ENCODE measurements at regions not wholly inside any gene's neighbourhood (a gene's known extent, or its start where the extent isn't known, plus 50 kb on each side); places are given as distances from the start of the nearest gene placed in this dataset.

DNA sequence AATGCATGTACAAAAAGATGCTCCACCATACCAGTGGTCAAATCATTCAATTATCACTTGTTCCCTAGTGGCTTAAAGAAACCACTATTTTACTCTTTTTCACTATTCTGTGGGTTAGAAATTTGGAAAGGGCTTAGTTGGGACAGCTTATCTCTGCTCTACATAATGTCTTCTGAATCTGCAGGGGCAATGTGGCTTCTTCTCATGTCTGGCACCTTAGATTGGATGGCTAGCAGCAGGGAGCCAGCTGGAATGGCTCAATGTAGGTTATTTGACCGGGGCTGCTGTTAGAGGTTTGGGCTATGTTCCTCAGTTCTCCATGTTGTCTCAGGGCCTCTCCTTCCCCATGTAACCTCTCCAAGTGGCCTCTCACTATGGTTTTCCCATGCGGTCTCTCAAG, 57.5 kb upstream of the EPHB1 start:
- H3K9me3 ChIP-seq (ENCODE audit: control insufficient read depth, insufficient read depth, low read length): no peaks in the 10 kb centered on the region
- no peaks in the 10 kb centered on the region for H4K20me1 ChIP-seq (ENCODE audit: insufficient read depth, low read length)
- no peak overlapping the region for H3K18ac ChIP-seq (ENCODE audit: low read depth, low read length)
- no peak overlapping the region for H3K4me3 ChIP-seq (ENCODE audit: insufficient read depth, low read depth, low read length)
- POLR2A ChIA-PET (ENCODE audit: unreplicated experiment): no interaction called here
- H3K23ac ChIP-seq (ENCODE audit: low read depth, low read length): no peak overlapping the region
- no TSS peak for BruUV-seq (replicated peaks)
- TF ChIP-seq POLR2A (IDR thresholded peaks at IDR 0.05; ENCODE audit: low read depth, low read length) (no peak), CEBPB (IDR thresholded peaks at IDR 0.05; ENCODE audit: low read depth, low read length) (no peak), MAZ (IDR thresholded peaks at IDR 0.05; ENCODE audit: borderline replicate concordance, low read depth, low read length) (no peak), ELK1 (IDR thresholded peaks at IDR 0.05; ENCODE audit: borderline replicate concordance, low read depth, low read length) (no peak), RAD21 (IDR thresholded peaks at IDR 0.05; ENCODE audit: low read length) (no peak), NFE2L2 (IDR thresholded peaks at IDR 0.05; ENCODE audit: low read depth, low read length) (no peak), RFX5 (IDR thresholded peaks at IDR 0.05; ENCODE audit: low read depth, low read length) (no peak), CHD1 (IDR thresholded peaks at IDR 0.05; ENCODE audit: low read depth, low read length) (no peak), MXI1 (IDR thresholded peaks at IDR 0.05; ENCODE audit: borderline replicate concordance, low read depth, low read length) (no peak), MAFK (IDR thresholded peaks at IDR 0.05; ENCODE audit: low read depth, low read length) (no peak), SMC3 (IDR thresholded peaks at IDR 0.05; ENCODE audit: low read depth, low read length) (no peak), BHLHE40 (IDR thresholded peaks at IDR 0.05; ENCODE audit: low read depth, low read length) (no peak), RCOR1 (IDR thresholded peaks at IDR 0.05; ENCODE audit: insufficient replicate concordance, low read length) (no peak)
- TF ChIP-seq, protein P1, sequence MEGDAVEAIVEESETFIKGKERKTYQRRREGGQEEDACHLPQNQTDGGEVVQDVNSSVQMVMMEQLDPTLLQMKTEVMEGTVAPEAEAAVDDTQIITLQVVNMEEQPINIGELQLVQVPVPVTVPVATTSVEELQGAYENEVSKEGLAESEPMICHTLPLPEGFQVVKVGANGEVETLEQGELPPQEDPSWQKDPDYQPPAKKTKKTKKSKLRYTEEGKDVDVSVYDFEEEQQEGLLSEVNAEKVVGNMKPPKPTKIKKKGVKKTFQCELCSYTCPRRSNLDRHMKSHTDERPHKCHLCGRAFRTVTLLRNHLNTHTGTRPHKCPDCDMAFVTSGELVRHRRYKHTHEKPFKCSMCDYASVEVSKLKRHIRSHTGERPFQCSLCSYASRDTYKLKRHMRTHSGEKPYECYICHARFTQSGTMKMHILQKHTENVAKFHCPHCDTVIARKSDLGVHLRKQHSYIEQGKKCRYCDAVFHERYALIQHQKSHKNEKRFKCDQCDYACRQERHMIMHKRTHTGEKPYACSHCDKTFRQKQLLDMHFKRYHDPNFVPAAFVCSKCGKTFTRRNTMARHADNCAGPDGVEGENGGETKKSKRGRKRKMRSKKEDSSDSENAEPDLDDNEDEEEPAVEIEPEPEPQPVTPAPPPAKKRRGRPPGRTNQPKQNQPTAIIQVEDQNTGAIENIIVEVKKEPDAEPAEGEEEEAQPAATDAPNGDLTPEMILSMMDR (conservative IDR thresholded peaks at IDR 0.05; ENCODE audit: low read depth, low read length): no peak
- H3K79me1 ChIP-seq (ENCODE audit: low read depth in 1 of 2, low read length in 2 of 2): no peaks in the 10 kb centered on the region
- H2BK15ac ChIP-seq (ENCODE audit: low read depth, low read length): no peak overlapping the region
- ATAC-seq (ENCODE audit: low read depth): no peak
- no peaks in the 10 kb centered on the region; the same call in 1 of the 2 replicates for H3K27me3 ChIP-seq (ENCODE audit: control insufficient read depth, insufficient read depth, low read length)
- CTCF ChIA-PET: no interaction called here
- H3K9ac ChIP-seq (ENCODE audit: low read depth, low read length): no peak overlapping the region
- intact Hi-C loops (cut with micrococcal nuclease): no loop called here
- no peak overlapping the region for H2AFZ ChIP-seq (replicated peaks; ENCODE audit: low read length, poor library complexity)
- no peak for DNase-seq
- no CpG with 5 or more reads among the region's 2 CpGs for WGBS, 2 experiments (ENCODE audit: extremely low coverage in 2 of 2, insufficient read length in 1 of 2)
- no peak overlapping the region for H2BK120ac ChIP-seq (ENCODE audit: low read depth, low read length)
- H2BK20ac ChIP-seq (ENCODE audit: low read depth, low read length): no peak overlapping the region
- H4K8ac ChIP-seq (ENCODE audit: low read depth in 2 of 2, low read length in 2 of 2): no peak overlapping the region
- no peak overlapping the region for H3K56ac ChIP-seq (ENCODE audit: extremely low read depth, insufficient read depth, low read length)
- no peak overlapping the region for H3K4me2 ChIP-seq (ENCODE audit: low read depth, low read length)
- no peak overlapping the region for H4K5ac ChIP-seq (ENCODE audit: low read depth, low read length)
- H4K91ac ChIP-seq (ENCODE audit: insufficient read depth, low read depth, low read length): no peak overlapping the region
- no peaks in the 10 kb centered on the region for H3K4me1 ChIP-seq (ENCODE audit: control insufficient read depth, insufficient read depth, low read length)
- no peak overlapping the region for H2AK5ac ChIP-seq (ENCODE audit: low read depth, low read length)
- no peak overlapping the region for H2BK5ac ChIP-seq (ENCODE audit: low read depth, low read length, poor library complexity, severe bottlenecking)
- no peaks in the 10 kb centered on the region for H3K36me3 ChIP-seq (ENCODE audit: control insufficient read depth, insufficient read depth, low read length)
- no peak overlapping the region for H2AK9ac ChIP-seq (replicated peaks; ENCODE audit: low read depth, low read length, poor library complexity)
- H3K4ac ChIP-seq (ENCODE audit: low read depth, low read length): no peak overlapping the region
- H3K14ac ChIP-seq (replicated peaks; ENCODE audit: low read depth, low read length): no peak overlapping the region
- in situ Hi-C loops (cut with MboI; ENCODE audit: low sequenced_read_pairs): no loop called here
- no peaks in the 10 kb centered on the region for H3K9me1 ChIP-seq (ENCODE audit: insufficient read depth, low read length)
- dilution Hi-C loops (cut with HindIII; ENCODE audit: low sequenced_read_pairs, unreplicated experiment): no loop called here
- H3K27ac ChIP-seq (ENCODE audit: insufficient read depth, low read length): no peak overlapping the region

All from IMR-90 (cell line).